ENCODE measurements at regions not wholly inside any gene's neighbourhood (a gene's known extent, or its start where the extent isn't known, plus 50 kb on each side); places are given as distances from the start of the nearest gene placed in this dataset.

- no peak for TF ChIP-seq CTCF (IDR thresholded peaks at IDR 0.05 in 4 of 5, conservative IDR thresholded peaks at IDR 0.05 in 1 of 5)
- TF ChIP-seq POLR2A (IDR thresholded peaks at IDR 0.05): no peak
- DNase-seq (no peak), ATAC-seq (no peak)
- Histone ChIP-seq H3K9me3 (no peaks in the 10 kb centered on the region), H3K4me1 (no peaks in the 10 kb centered on the region), H3K27me3 (no peaks in the 10 kb centered on the region), H3K27ac (no peak overlapping the region), H3K36me3 (no peaks in the 10 kb centered on the region), H3K4me3 (no peak overlapping the region)
- intact Hi-C loops (cut with DNase I; ENCODE audit: low total_unique reads) (no loop called here), in situ Hi-C loops (cut with MboI; ENCODE audit: low sequenced_read_pairs in 4 of 4) (no loop called here)
Measured at GRCh38 chr1:79845936-79846335, 839.4 kb upstream of the ADGRL4 start.

- no peaks in the 10 kb centered on the region for H3K9me3 ChIP-seq
- DNase-seq (no peak), ATAC-seq (no peak)
- no peak overlapping the region for H3K4me3 ChIP-seq
- H3K27ac ChIP-seq: no peak overlapping the region
- H3K4me1 ChIP-seq: no peaks in the 10 kb centered on the region
- intact Hi-C loops (cut with DNase I; ENCODE audit: low total_unique reads): no loop called here
- in situ Hi-C loops (cut with MboI; ENCODE audit: low sequenced_read_pairs in 4 of 4): no loop called here
- H3K27me3 ChIP-seq: no peaks in the 10 kb centered on the region
- no peaks in the 10 kb centered on the region for H3K36me3 ChIP-seq
- TF ChIP-seq CTCF (IDR thresholded peaks at IDR 0.05 in 4 of 5, conservative IDR thresholded peaks at IDR 0.05 in 1 of 5) (no peak), POLR2A (IDR thresholded peaks at IDR 0.05) (no peak)
Measured at GRCh38 chr1:79842811-79843210, 836.3 kb upstream of the ADGRL4 start.

- DNase-seq (no peak), ATAC-seq (no peak)
- Histone ChIP-seq H3K4me3 (no peak overlapping the region), H3K36me3 (no peaks in the 10 kb centered on the region), H3K9me3 (no peaks in the 10 kb centered on the region), H3K27me3 (no peaks in the 10 kb centered on the region), H3K27ac (no peak overlapping the region), H3K4me1 (no peaks in the 10 kb centered on the region)
- intact Hi-C loops (cut with DNase I; ENCODE audit: low total_unique reads) (no loop called here), in situ Hi-C loops (cut with MboI; ENCODE audit: low sequenced_read_pairs in 4 of 4) (no loop called here)
- TF ChIP-seq CTCF (IDR thresholded peaks at IDR 0.05 in 4 of 5, conservative IDR thresholded peaks at IDR 0.05 in 1 of 5) (no peak), POLR2A (IDR thresholded peaks at IDR 0.05) (no peak)
Measured at GRCh38 chr1:79839882-79840281, 833.4 kb upstream of the ADGRL4 start.

- no peaks in the 10 kb centered on the region for H3K4me1 ChIP-seq
- no peak for DNase-seq
- in situ Hi-C loops (cut with MboI; ENCODE audit: low sequenced_read_pairs in 4 of 4): no loop called here
- no peaks in the 10 kb centered on the region for H3K27me3 ChIP-seq
- no peak overlapping the region for H3K4me3 ChIP-seq
- H3K27ac ChIP-seq: no peak overlapping the region
- no peaks in the 10 kb centered on the region for H3K9me3 ChIP-seq
- TF ChIP-seq CTCF (IDR thresholded peaks at IDR 0.05 in 4 of 5, conservative IDR thresholded peaks at IDR 0.05 in 1 of 5) (no peak), POLR2A (IDR thresholded peaks at IDR 0.05) (no peak)
- no peaks in the 10 kb centered on the region for H3K36me3 ChIP-seq
- intact Hi-C loops (cut with DNase I; ENCODE audit: low total_unique reads): no loop called here
- no peak for ATAC-seq
Measured at GRCh38 chr1:79827446-79827845, 820.9 kb upstream of the ADGRL4 start.

- Histone ChIP-seq H3K4me3 (no peak overlapping the region), H3K27me3 (no peaks in the 10 kb centered on the region), H3K9me3 (no peaks in the 10 kb centered on the region), H3K4me1 (no peaks in the 10 kb centered on the region), H3K27ac (no peak overlapping the region), H3K36me3 (no peaks in the 10 kb centered on the region)
- no peak for TF ChIP-seq POLR2A (IDR thresholded peaks at IDR 0.05)
- TF ChIP-seq CTCF (IDR thresholded peaks at IDR 0.05 in 4 of 5, conservative IDR thresholded peaks at IDR 0.05 in 1 of 5): no peak
- ATAC-seq: no peak
- in situ Hi-C loops (cut with MboI; ENCODE audit: low sequenced_read_pairs in 4 of 4) (no loop called here), intact Hi-C loops (cut with DNase I; ENCODE audit: low total_unique reads) (no loop called here)
- no peak for DNase-seq
Measured at GRCh38 chr1:79825551-79825950, 819.0 kb upstream of the ADGRL4 start.
